GM12864 (cell line): ENCODE measurements at regions not wholly inside any gene's neighbourhood (a gene's known extent, or its start where the extent isn't known, plus 50 kb on each side); places are given as distances from the start of the nearest gene placed in this dataset.

ENCODE experiments used
- DNase-seq: peaks from one replicate; pipeline ENCODE4 v3.0.0-alpha.2; 2011; ENCODE audit warnings: low read depth
- H3K4me3 ChIP-seq: 2 replicates; pipeline ENCODE4 v1.5.1; 2011; ENCODE audit warnings: mild to moderate bottlenecking, low read depth, low read length, control low read depth
- CTCF ChIP-seq: IDR thresholded peaks from 2 replicates; pipeline ENCODE4 v1.5.1; 2011; ENCODE audit warnings: low read depth, mild to moderate bottlenecking, moderate library complexity, low read length, control low read depth, inconsistent platforms; ENCODE audit errors: missing control alignments

DNA sequence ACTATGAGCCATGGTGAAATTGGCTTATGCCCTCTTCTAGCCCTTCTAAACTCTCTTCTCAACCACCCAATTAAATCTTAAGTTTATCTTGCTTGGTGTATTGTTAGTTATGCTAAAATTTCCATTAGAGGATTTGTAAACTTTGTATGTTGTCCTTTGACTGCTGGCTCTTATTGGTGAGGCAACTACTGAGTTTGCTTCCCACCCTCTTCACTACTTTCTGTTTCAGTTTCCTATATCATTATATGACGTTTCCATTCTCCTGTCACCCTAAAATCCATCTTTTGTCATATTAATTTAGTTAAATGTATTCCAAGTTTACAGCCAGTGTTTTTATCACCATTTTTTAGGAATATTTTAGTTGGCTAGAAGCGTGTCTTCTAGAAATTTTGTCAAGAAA, 80.9 kb upstream of the VWC2 start:
- DNase-seq: no peak
- no peak overlapping the region for H3K4me3 ChIP-seq
- TF ChIP-seq CTCF: no peak

DNA sequence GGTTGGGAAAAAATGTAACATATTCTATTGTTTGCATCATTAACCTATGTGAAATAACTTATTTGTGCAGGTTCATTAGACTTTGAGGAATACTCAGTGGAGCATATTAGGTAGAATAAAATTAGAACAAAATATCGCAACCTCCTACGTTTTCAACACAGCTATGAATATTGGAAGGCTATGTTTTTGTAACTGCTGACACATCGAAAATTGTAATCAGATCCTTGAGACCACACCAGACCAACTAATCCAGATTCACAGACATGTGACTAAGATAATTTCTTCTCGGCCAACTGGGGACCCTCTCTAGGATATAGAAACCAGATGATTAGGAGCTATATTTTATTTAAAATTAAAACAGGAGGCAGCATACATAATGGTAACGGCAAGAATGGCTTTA, 77.5 kb upstream of the VWC2 start:
- H3K4me3 ChIP-seq: no peak overlapping the region
- no peak for TF ChIP-seq CTCF

GRCh38 chr7:49700841-49701240, 72.6 kb upstream of the VWC2 start:
- no peak for TF ChIP-seq CTCF
- DNase-seq: no peak
- no peak overlapping the region for H3K4me3 ChIP-seq

More for the DNA sequence above, 77.5 kb upstream of the VWC2 start:
- no peak for DNase-seq

DNA sequence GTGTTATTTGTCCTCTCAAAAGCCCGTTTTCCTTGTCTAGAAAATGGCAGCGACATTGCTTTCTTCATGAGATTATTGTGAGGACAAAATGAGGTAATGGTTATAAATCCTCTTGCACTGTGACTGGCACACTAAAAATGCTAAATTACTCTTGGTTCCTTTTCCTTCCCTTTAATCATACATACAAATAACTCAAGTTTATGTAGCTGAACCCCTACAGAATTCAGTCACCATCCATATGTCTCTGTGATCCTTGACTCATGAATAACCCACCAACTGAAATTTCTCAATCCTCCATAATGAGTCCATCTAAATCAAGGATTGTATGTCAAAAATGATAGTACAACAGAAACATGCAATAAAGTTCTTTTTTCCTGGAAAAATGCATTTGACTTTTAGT, 71.3 kb upstream of the VWC2 start:
- H3K4me3 ChIP-seq: no peak overlapping the region
- no peak for DNase-seq
- no peak for TF ChIP-seq CTCF

DNA sequence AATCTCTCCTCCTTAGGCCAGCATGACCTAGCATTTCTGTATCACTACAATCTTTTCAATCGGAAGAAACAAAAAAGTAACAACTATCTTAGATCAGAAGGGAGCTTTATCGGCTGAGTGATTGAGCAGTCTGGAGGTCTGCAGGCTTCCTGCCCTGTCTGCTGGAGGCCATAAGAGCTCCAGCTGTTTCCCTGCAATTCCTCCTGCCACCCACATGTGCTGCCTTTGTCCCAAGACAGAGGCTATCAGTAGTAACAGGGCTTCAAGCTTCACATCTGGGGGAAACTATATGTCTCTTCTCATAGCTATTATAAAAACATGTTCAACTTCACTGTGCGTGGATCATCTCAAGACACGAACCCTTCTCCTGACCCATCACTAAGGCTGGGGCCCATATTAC, 70.1 kb upstream of the VWC2 start:
- no peak for DNase-seq
- no peak overlapping the region for H3K4me3 ChIP-seq
- TF ChIP-seq CTCF: no peak

DNA sequence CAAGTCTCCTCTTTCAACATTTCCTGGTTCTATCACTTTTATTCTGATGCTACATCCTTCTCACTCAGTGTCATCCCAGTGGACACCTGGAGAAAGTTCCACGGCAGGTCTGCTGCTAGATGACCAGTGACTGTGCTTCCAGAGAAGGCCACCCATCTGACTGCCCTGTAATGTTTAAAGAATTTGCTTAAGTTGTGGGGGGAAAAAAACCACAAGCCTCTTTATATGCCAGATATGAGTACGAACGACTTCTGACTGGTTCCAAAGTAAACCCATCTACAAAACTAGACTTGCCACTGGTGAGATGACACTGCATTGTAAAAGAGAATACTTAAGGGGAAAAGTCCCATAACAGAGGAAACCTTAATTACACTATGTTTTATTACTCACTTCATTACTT, 69.6 kb upstream of the VWC2 start:
- DNase-seq: no peak
- TF ChIP-seq CTCF: no peak
- no peak overlapping the region for H3K4me3 ChIP-seq

- H3K4me3 ChIP-seq: no peak overlapping the region
- no peak for TF ChIP-seq CTCF
- DNase-seq: no peak
Observed at GRCh38 chr7:49706106-49706505, 67.3 kb upstream of the VWC2 start.
